T-helper 2 cell treated with Interferon-gamma antibody and Interleukin-4, amounts not matched to agents 5 μg/mL and 100 μg/mL, for 36 hours (primary cell): ENCODE measurements at regions not wholly inside any gene's neighbourhood (a gene's known extent, or its start where the extent isn't known, plus 50 kb on each side); places are given as distances from the start of the nearest gene placed in this dataset.

Experiments
- DNase-seq: peaks from one replicate; pipeline ENCODE4 v3.0.0; 2021; ENCODE audit warnings: low spot score
- H3K27ac Mint-ChIP-seq: one replicate; pipeline ENCODE4 v1.8.0; 2021; ENCODE audit warnings: mild to moderate bottlenecking, mixed read lengths
- H3K27me3 Mint-ChIP-seq: one replicate; pipeline ENCODE4 v1.8.0; 2021; ENCODE audit warnings: low read depth, mixed read lengths
- H3K36me3 Mint-ChIP-seq: one replicate; pipeline ENCODE4 v1.8.0; 2021; ENCODE audit warnings: low read depth, mixed read lengths
- H3K4me1 Mint-ChIP-seq: one replicate; pipeline ENCODE4 v1.8.0; 2021; ENCODE audit warnings: low read depth, mixed read lengths
- H3K4me3 Mint-ChIP-seq: one replicate; pipeline ENCODE4 v1.8.0; 2022; ENCODE audit warnings: mild to moderate bottlenecking, moderate library complexity, mixed read lengths
- H3K9me3 Mint-ChIP-seq: one replicate; pipeline ENCODE4 v1.8.0; 2021; ENCODE audit warnings: mixed read lengths

- Mint-ChIP-seq H3K9me3 (peaks cover 41% of the 10 kb centered on the region), H3K27ac (no peak overlapping the region), H3K4me1 (no peaks in the 10 kb centered on the region), H3K27me3 (no peaks in the 10 kb centered on the region), H3K36me3 (no peaks in the 10 kb centered on the region), H3K4me3 (no peak overlapping the region)
- DNase-seq = no peak
Measured at GRCh38 chr14:29350496-29350895, 577.2 kb downstream of the PRKD1 start.

- Mint-ChIP-seq H3K27me3 (no peaks in the 10 kb centered on the region), H3K4me1 (no peaks in the 10 kb centered on the region), H3K9me3 (peaks cover 41% of the 10 kb centered on the region)
Measured at GRCh38 chr14:29351996-29352705, 575.5 kb downstream of the PRKD1 start.

GRCh38 chr14:29352706-29353080 lies 575.0 kb downstream of the PRKD1 start:
- no peak for DNase-seq
- H3K36me3 Mint-ChIP-seq = no peaks in the 10 kb centered on the region
- no peaks in the 10 kb centered on the region for H3K4me1 Mint-ChIP-seq
- no peak overlapping the region for H3K4me3 Mint-ChIP-seq
- H3K27me3 Mint-ChIP-seq = no peaks in the 10 kb centered on the region
- H3K9me3 Mint-ChIP-seq = peaks cover 41% of the 10 kb centered on the region
- no peak overlapping the region for H3K27ac Mint-ChIP-seq

More at GRCh38 chr14:29351996-29352705, 575.5 kb downstream of the PRKD1 start:
- DNase-seq = no peak
- H3K4me3 Mint-ChIP-seq = no peak overlapping the region
- H3K36me3 Mint-ChIP-seq = no peaks in the 10 kb centered on the region
- H3K27ac Mint-ChIP-seq = no peak overlapping the region

- H3K27me3 Mint-ChIP-seq = no peaks in the 10 kb centered on the region
- H3K36me3 Mint-ChIP-seq = no peaks in the 10 kb centered on the region
- H3K4me1 Mint-ChIP-seq = no peaks in the 10 kb centered on the region
- no peak overlapping the region for H3K27ac Mint-ChIP-seq
- H3K4me3 Mint-ChIP-seq = no peak overlapping the region
- H3K9me3 Mint-ChIP-seq = peaks cover 40% of the 10 kb centered on the region
- no peak for DNase-seq
Measured at GRCh38 chr14:29353513-29353912, 574.1 kb downstream of the PRKD1 start.

- Mint-ChIP-seq H3K4me1 (no peaks in the 10 kb centered on the region), H3K27me3 (no peaks in the 10 kb centered on the region), H3K9me3 (peaks cover 37% of the 10 kb centered on the region), H3K36me3 (no peaks in the 10 kb centered on the region), H3K4me3 (no peak overlapping the region), H3K27ac (no peak overlapping the region)
- no peak for DNase-seq
Measured at GRCh38 chr14:29354486-29354885, 573.2 kb downstream of the PRKD1 start.

- Mint-ChIP-seq H3K4me1 (no peaks in the 10 kb centered on the region), H3K27ac (no peak overlapping the region), H3K27me3 (no peaks in the 10 kb centered on the region)
Measured at GRCh38 chr14:29355331-29355730, 572.3 kb downstream of the PRKD1 start.

GRCh38 chr14:29355846-29356245 lies 571.8 kb downstream of the PRKD1 start:
- no peaks in the 10 kb centered on the region for H3K4me1 Mint-ChIP-seq
- H3K27ac Mint-ChIP-seq = no peak overlapping the region
- peaks cover 47% of the 10 kb centered on the region for H3K9me3 Mint-ChIP-seq
- no peak overlapping the region for H3K4me3 Mint-ChIP-seq
- no peaks in the 10 kb centered on the region for H3K27me3 Mint-ChIP-seq
- no peak for DNase-seq
- no peaks in the 10 kb centered on the region for H3K36me3 Mint-ChIP-seq

More at GRCh38 chr14:29355331-29355730, 572.3 kb downstream of the PRKD1 start:
- H3K4me3 Mint-ChIP-seq = no peak overlapping the region
- peaks cover 42% of the 10 kb centered on the region for H3K9me3 Mint-ChIP-seq
- H3K36me3 Mint-ChIP-seq = no peaks in the 10 kb centered on the region
- DNase-seq = no peak

GRCh38 chr14:29360656-29361055 lies 567.0 kb downstream of the PRKD1 start:
- Mint-ChIP-seq H3K4me3 (no peak overlapping the region), H3K4me1 (no peaks in the 10 kb centered on the region), H3K36me3 (no peaks in the 10 kb centered on the region), H3K27me3 (no peaks in the 10 kb centered on the region), H3K27ac (no peak overlapping the region), H3K9me3 (peaks cover 49% of the 10 kb centered on the region)
- no peak for DNase-seq

GRCh38 chr14:29370024-29370423 lies 557.6 kb downstream of the PRKD1 start:
- Mint-ChIP-seq H3K9me3 (peaks cover 33% of the 10 kb centered on the region), H3K27ac (no peak overlapping the region), H3K27me3 (no peaks in the 10 kb centered on the region), H3K4me1 (no peaks in the 10 kb centered on the region), H3K36me3 (no peaks in the 10 kb centered on the region), H3K4me3 (no peak overlapping the region)
- DNase-seq = no peak

- Mint-ChIP-seq H3K27ac (no peak overlapping the region), H3K4me3 (no peak overlapping the region), H3K9me3 (peaks cover 51% of the 10 kb centered on the region), H3K4me1 (no peaks in the 10 kb centered on the region), H3K36me3 (no peaks in the 10 kb centered on the region), H3K27me3 (no peaks in the 10 kb centered on the region)
- no peak for DNase-seq
Measured at GRCh38 chr14:29376237-29376636, 551.4 kb downstream of the PRKD1 start.

- Mint-ChIP-seq H3K4me3 (no peak overlapping the region), H3K9me3 (peaks cover 44% of the 10 kb centered on the region), H3K36me3 (no peaks in the 10 kb centered on the region), H3K27ac (no peak overlapping the region), H3K27me3 (no peaks in the 10 kb centered on the region), H3K4me1 (no peaks in the 10 kb centered on the region)
- no peak for DNase-seq
Measured at GRCh38 chr14:29380826-29381225, 546.8 kb downstream of the PRKD1 start.

GRCh38 chr14:29388571-29388970 lies 539.1 kb downstream of the PRKD1 start:
- H3K36me3 Mint-ChIP-seq = no peaks in the 10 kb centered on the region
- peaks cover 40% of the 10 kb centered on the region for H3K9me3 Mint-ChIP-seq
- H3K4me3 Mint-ChIP-seq = no peak overlapping the region
- no peak for DNase-seq
- no peaks in the 10 kb centered on the region for H3K4me1 Mint-ChIP-seq
- H3K27me3 Mint-ChIP-seq = no peaks in the 10 kb centered on the region
- H3K27ac Mint-ChIP-seq = no peak overlapping the region

- no peaks in the 10 kb centered on the region for H3K36me3 Mint-ChIP-seq
- peaks cover 37% of the 10 kb centered on the region for H3K9me3 Mint-ChIP-seq
- no peak overlapping the region for H3K4me3 Mint-ChIP-seq
- no peaks in the 10 kb centered on the region for H3K4me1 Mint-ChIP-seq
- DNase-seq = no peak
- H3K27ac Mint-ChIP-seq = no peak overlapping the region
- H3K27me3 Mint-ChIP-seq = no peaks in the 10 kb centered on the region
Measured at GRCh38 chr14:29390081-29390832, 537.4 kb downstream of the PRKD1 start.

GRCh38 chr14:29391231-29391630 lies 536.4 kb downstream of the PRKD1 start:
- DNase-seq = no peak
- H3K9me3 Mint-ChIP-seq = peaks cover 31% of the 10 kb centered on the region
- H3K4me3 Mint-ChIP-seq = no peak overlapping the region
- no peaks in the 10 kb centered on the region for H3K27me3 Mint-ChIP-seq
- no peak overlapping the region for H3K27ac Mint-ChIP-seq
- no peaks in the 10 kb centered on the region for H3K36me3 Mint-ChIP-seq
- H3K4me1 Mint-ChIP-seq = no peaks in the 10 kb centered on the region
